Fibroblast of lung (primary cell): ENCODE measurements at regions not wholly inside any gene's neighbourhood (a gene's known extent, or its start where the extent isn't known, plus 50 kb on each side); places are given as distances from the start of the nearest gene placed in this dataset.

Experiments used
- EZH2 ChIP-seq: IDR thresholded peaks from 2 replicates; pipeline ENCODE4 v1.5.1; 2012; ENCODE audit warnings: low read length, control low read depth, mild to moderate bottlenecking; ENCODE audit errors: missing control alignments
- TF ChIP-seq, protein P1 (sequence below), 2 donors: IDR thresholded peaks in 1 of 2; conservative IDR thresholded peaks in 1 of 2; 1 replicate in 1 of 2; 2 replicates in 1 of 2; pipeline ENCODE4 v1.5.1; 2011 to 2012; ENCODE audit warnings: low read length in 2 of 2, control low read depth in 1 of 2, inconsistent platforms in 1 of 2, low read depth in 1 of 2, mild to moderate bottlenecking in 1 of 2

- TF ChIP-seq, protein P1, sequence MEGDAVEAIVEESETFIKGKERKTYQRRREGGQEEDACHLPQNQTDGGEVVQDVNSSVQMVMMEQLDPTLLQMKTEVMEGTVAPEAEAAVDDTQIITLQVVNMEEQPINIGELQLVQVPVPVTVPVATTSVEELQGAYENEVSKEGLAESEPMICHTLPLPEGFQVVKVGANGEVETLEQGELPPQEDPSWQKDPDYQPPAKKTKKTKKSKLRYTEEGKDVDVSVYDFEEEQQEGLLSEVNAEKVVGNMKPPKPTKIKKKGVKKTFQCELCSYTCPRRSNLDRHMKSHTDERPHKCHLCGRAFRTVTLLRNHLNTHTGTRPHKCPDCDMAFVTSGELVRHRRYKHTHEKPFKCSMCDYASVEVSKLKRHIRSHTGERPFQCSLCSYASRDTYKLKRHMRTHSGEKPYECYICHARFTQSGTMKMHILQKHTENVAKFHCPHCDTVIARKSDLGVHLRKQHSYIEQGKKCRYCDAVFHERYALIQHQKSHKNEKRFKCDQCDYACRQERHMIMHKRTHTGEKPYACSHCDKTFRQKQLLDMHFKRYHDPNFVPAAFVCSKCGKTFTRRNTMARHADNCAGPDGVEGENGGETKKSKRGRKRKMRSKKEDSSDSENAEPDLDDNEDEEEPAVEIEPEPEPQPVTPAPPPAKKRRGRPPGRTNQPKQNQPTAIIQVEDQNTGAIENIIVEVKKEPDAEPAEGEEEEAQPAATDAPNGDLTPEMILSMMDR (conservative IDR thresholded peaks at IDR 0.05 in 1 of 2, IDR thresholded peaks at IDR 0.05 in 1 of 2; ENCODE audit: low read depth in 1 of 2, low read length in 2 of 2), result no peak
- no peak for TF ChIP-seq EZH2
These were observed 298.5 kb upstream of the SLC35B3 start for GRCh38 chr6:8733879-8734278.
